Panc1 (cell line): ENCODE measurements at regions not wholly inside any gene's neighbourhood (a gene's known extent, or its start where the extent isn't known, plus 50 kb on each side); places are given as distances from the start of the nearest gene placed in this dataset.

Source experiments
- CTCF ChIP-seq: fragments of 450-650 bp; IDR thresholded peaks from 2 replicates; pipeline ENCODE4 v1.5.1; 2017; ENCODE audit warnings: mild to moderate bottlenecking
- POLR2AphosphoS5 ChIP-seq: IDR thresholded peaks from 2 replicates; pipeline ENCODE4 v1.6.1; 2012; ENCODE audit warnings: mild to moderate bottlenecking, low read depth, low read length, moderate library complexity
- REST ChIP-seq, 2 experiments: IDR thresholded peaks; 2 replicates each; pipeline ENCODE4 v1.6.1; 2011 to 2012; ENCODE audit warnings: low read depth in 2 of 2, control low read depth in 1 of 2, low read length in 1 of 2, mild to moderate bottlenecking in 1 of 2, moderate library complexity in 1 of 2; ENCODE audit not compliant: insufficient read depth in 1 of 2
- SIN3A ChIP-seq: IDR thresholded peaks from 2 replicates; pipeline ENCODE4 v1.6.1; 2012; ENCODE audit warnings: low read depth, mild to moderate bottlenecking, low read length, moderate library complexity, borderline replicate concordance; ENCODE audit not compliant: insufficient read depth

GRCh38 chr4:11603591-11604194 lies 175.0 kb upstream of the HS3ST1 start:
- no peak for TF ChIP-seq REST (IDR thresholded peaks at IDR 0.05; ENCODE audit: insufficient read depth in 1 of 2, low read depth in 2 of 2, low read length in 1 of 2)
- no peak for TF ChIP-seq CTCF
- no peak for TF ChIP-seq POLR2AphosphoS5
- TF ChIP-seq SIN3A: no peak
